Stomach smooth muscle (tissue), 2 donors: ENCODE measurements at regions not wholly inside any gene's neighbourhood (a gene's known extent, or its start where the extent isn't known, plus 50 kb on each side); places are given as distances from the start of the nearest gene placed in this dataset.
A peak's percentile ranks its signal among the peaks of the same experiment; 100 is the strongest.

ENCODE experiments used
- H3K27ac ChIP-seq: one replicate; pipeline ENCODE4 v1.7.0; 2013; ENCODE audit warnings: mild to moderate bottlenecking, low read length, inconsistent platforms
- H3K27me3 ChIP-seq, 2 donors: one replicate each; pipeline ENCODE4 v1.7.0; 2013; ENCODE audit warnings: low read length in 2 of 2; ENCODE audit not compliant: insufficient read depth in 2 of 2, control insufficient read depth in 1 of 2
- H3K36me3 ChIP-seq, 2 donors: one replicate each; pipeline ENCODE4 v1.7.0; 2013; ENCODE audit warnings: low read length in 2 of 2; ENCODE audit not compliant: control insufficient read depth in 2 of 2, insufficient read depth in 2 of 2
- H3K4me1 ChIP-seq: one replicate; pipeline ENCODE4 v1.7.0; 2013; ENCODE audit warnings: low read length; ENCODE audit not compliant: control insufficient read depth, insufficient read depth
- H3K4me3 ChIP-seq, 2 donors: one replicate each; pipeline ENCODE4 v1.7.0; 2013; ENCODE audit warnings: low read length in 2 of 2
- H3K9ac ChIP-seq, 2 donors: one replicate each; pipeline ENCODE4 v1.7.0; 2013; ENCODE audit warnings: low read length in 2 of 2, mild to moderate bottlenecking in 1 of 2
- H3K9me3 ChIP-seq, 2 donors: one replicate each; pipeline ENCODE4 v1.7.0; 2013; ENCODE audit warnings: low read length in 2 of 2; ENCODE audit not compliant: control insufficient read depth in 2 of 2
- donor health status: healthy.
- donor health status: Pancreatic carcinoma.

GRCh38 chr4:174152717-174153466 lies 130.6 kb downstream of the FBXO8 start:
- H3K27ac ChIP-seq: peak overlapping the region; percentile 78
- peaks cover 6% of the 10 kb centered on the region for H3K4me1 ChIP-seq
- H3K9me3 ChIP-seq: no peaks in the 10 kb centered on the region
- H3K27me3 ChIP-seq: no peaks in the 10 kb centered on the region
- peak overlapping the region; percentile 30 to 45 for H3K9ac ChIP-seq
- no peaks in the 10 kb centered on the region for H3K36me3 ChIP-seq
- H3K4me3 ChIP-seq: peak overlapping the region; percentile 23 to 42

GRCh38 chr4:174147863-174148262 lies 135.6 kb downstream of the FBXO8 start:
- Histone ChIP-seq H3K27me3 (no peaks in the 10 kb centered on the region), H3K9me3 (no peaks in the 10 kb centered on the region), H3K4me1 (peaks cover 18% of the 10 kb centered on the region), H3K27ac (peak overlapping the region; percentile 73), H3K9ac (peak overlapping the region; percentile 0 to 1), H3K36me3 (no peaks in the 10 kb centered on the region), H3K4me3 (peak overlapping the region in 1 of 2 donors; percentile 44)

GRCh38 chr4:174144106-174144505 lies 139.4 kb downstream of the FBXO8 start:
- Histone ChIP-seq H3K4me3 (peak overlapping the region in 1 of 2 donors; percentile 4), H3K27ac (peak overlapping the region; percentile 46), H3K9me3 (no peaks in the 10 kb centered on the region), H3K4me1 (peaks cover 12% of the 10 kb centered on the region), H3K36me3 (no peaks in the 10 kb centered on the region), H3K9ac (peak overlapping the region in 1 of 2 donors; percentile 9), H3K27me3 (no peaks in the 10 kb centered on the region)

DNA sequence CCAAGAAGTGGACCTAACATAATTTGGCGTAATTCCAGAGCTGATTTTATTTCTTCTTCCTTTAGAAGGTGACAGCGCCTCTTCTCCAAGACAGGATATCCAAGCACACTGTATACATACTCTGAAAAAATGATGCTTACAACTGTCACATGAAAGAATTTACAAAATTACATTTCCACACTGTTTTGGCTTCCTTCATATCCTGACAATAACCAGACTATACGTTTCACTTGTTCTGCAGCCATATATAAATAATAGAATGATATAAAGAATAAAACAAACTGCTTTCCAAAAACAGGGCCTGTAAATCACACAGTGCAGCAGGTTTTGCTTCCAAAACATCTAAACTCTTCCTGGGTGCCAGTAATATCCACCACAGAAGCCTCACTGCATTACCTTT lies 141.6 kb downstream of the FBXO8 start:
- no peak overlapping the region for H3K27ac ChIP-seq
- no peaks in the 10 kb centered on the region for H3K36me3 ChIP-seq
- H3K4me3 ChIP-seq: no peak overlapping the region
- no peak overlapping the region for H3K9ac ChIP-seq
- H3K4me1 ChIP-seq: peaks cover 5% of the 10 kb centered on the region
- H3K9me3 ChIP-seq: no peaks in the 10 kb centered on the region
- H3K27me3 ChIP-seq: no peaks in the 10 kb centered on the region

DNA sequence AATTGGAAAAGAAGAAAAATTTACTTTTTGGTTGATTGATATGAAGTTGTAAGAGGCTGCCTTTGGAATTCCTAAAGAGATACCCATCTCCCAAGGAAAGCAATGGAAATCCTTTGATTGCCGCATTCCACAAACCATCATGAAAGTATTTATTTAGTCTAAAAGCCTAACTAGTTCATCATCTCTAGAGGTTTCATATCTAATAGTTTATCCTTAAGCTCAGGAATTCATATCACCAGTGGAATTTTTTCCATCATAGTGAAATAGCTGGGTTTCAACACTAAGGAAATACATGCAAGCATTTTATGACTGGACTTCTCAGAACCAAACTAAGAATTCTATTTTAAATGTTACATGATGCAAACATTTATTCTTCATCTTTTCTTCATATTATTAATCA lies 144.9 kb downstream of the FBXO8 start:
- Histone ChIP-seq H3K4me3 (no peak overlapping the region), H3K9me3 (no peaks in the 10 kb centered on the region), H3K9ac (no peak overlapping the region), H3K27me3 (no peaks in the 10 kb centered on the region), H3K36me3 (no peaks in the 10 kb centered on the region), H3K4me1 (no peaks in the 10 kb centered on the region), H3K27ac (no peak overlapping the region)

DNA sequence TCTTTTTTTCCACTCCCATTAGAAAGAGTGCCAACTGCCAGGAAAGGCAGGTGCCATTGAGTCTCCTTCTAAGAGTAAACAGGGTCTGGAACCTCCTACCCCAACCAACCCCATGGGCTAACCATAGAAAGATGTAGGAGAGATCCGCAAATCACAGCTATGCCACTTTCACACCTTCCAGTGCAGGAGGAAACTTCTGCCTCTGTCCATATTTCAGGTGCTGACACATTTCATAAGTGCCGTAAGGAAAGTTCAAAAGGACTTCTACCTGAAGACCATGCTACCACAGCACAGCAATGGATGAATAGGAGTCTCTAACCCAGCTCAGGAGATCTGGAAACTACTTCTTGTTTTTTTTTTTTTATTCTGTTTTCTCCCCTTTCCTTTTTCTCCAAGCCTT lies 145.8 kb downstream of the FBXO8 start:
- H3K27ac ChIP-seq: peak overlapping the region; percentile 59
- no peaks in the 10 kb centered on the region for H3K4me1 ChIP-seq
- no peaks in the 10 kb centered on the region for H3K36me3 ChIP-seq
- H3K9me3 ChIP-seq: no peaks in the 10 kb centered on the region
- no peaks in the 10 kb centered on the region for H3K27me3 ChIP-seq
- H3K9ac ChIP-seq: no peak overlapping the region
- H3K4me3 ChIP-seq: no peak overlapping the region

DNA sequence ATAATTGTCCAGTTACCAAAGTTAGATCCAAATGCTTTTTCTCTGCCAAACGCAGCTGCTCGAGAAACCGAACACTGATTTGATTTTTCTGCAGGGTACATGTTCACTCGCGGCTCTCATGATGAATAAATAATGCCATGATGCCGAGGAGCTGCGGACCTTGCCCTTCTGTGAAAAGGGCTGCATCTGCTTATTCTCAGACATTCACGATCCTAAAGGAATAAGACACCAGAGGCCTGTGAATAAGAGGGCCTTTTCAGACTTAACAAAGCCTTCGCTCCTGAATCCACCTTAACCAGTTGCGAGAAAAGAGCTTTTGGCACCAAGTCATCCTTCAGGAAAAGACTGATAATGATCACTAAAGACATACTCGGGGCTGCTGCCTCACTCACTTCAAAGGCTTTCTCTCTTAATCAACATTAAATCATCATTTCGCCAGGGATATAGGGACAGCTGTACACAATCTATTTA lies 147.5 kb downstream of the FBXO8 start:
- peak overlapping the region; percentile 60 to 77 for H3K9ac ChIP-seq
- H3K4me3 ChIP-seq: peak overlapping the region; percentile 51 to 65
- no peaks in the 10 kb centered on the region for H3K36me3 ChIP-seq
- no peaks in the 10 kb centered on the region for H3K27me3 ChIP-seq
- H3K9me3 ChIP-seq: no peaks in the 10 kb centered on the region
- H3K27ac ChIP-seq: peak overlapping the region; percentile 84
- no peaks in the 10 kb centered on the region for H3K4me1 ChIP-seq

DNA sequence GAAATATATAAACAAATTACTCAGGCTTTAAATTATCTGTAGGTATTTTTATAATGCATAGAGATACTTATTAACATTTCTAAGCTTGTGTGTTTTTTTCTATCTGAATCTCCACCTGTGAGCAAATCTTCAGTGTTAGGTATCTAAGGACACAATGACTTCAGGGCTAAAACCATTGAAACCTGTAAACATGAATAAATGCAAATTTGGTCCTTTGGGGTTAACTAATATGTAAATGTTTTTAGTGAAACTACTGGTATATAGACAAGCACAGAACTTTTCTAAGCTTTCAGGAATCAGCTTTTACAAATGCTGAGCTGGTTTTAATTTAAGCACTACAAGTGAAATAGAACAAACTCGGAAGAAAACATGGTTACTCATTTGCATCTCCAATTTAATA lies 147.9 kb downstream of the FBXO8 start:
- no peaks in the 10 kb centered on the region for H3K4me1 ChIP-seq
- H3K9me3 ChIP-seq: no peaks in the 10 kb centered on the region
- no peaks in the 10 kb centered on the region for H3K27me3 ChIP-seq
- H3K4me3 ChIP-seq: peak overlapping the region; percentile 51 to 65
- H3K36me3 ChIP-seq: no peaks in the 10 kb centered on the region
- H3K27ac ChIP-seq: peak overlapping the region; percentile 84
- peak overlapping the region; percentile 60 to 77 for H3K9ac ChIP-seq

DNA sequence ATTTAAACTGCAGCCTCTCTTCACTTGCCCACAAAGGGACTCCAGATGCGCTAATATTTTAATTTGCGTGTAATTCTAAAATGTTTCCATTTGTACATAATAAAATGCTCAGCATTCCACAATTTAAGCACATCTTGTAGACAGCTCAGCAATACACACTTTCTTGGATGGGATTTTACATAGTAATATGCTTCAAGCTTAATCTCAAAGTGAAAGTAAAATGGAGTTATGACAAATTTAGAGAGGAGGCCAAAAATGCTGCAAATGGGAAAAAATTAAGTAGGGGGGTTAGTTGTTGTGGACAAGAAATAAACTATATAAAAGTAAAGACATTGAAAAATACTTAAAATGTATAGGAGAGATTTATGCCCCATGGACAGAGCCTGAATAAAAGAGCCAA lies 149.1 kb downstream of the FBXO8 start:
- H3K4me1 ChIP-seq: no peaks in the 10 kb centered on the region
- peak overlapping the region; percentile 84 for H3K27ac ChIP-seq
- H3K9me3 ChIP-seq: no peaks in the 10 kb centered on the region
- H3K9ac ChIP-seq: peak overlapping the region; percentile 54 to 62
- H3K36me3 ChIP-seq: no peaks in the 10 kb centered on the region
- no peaks in the 10 kb centered on the region for H3K27me3 ChIP-seq
- H3K4me3 ChIP-seq: peak overlapping the region; percentile 62 to 66

DNA sequence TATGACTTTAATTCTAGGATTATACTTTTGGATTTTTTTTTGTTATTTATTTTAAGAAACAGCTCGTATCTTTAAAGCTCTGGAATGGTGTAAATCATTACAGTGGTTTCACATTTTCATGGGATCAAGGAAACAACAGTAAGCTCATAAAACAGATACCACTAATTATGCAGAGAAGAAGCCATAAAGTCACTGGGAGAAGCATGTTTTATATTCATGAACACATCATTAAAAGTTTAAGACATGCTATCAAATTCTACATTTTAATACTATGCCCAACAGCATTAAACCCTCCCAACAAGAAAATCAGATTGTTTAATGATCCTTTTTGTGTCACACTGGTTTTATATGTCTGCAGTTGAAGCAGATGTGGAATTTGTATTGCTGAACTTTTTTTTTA lies 149.9 kb downstream of the FBXO8 start:
- no peaks in the 10 kb centered on the region for H3K4me1 ChIP-seq
- no peaks in the 10 kb centered on the region for H3K36me3 ChIP-seq
- H3K27me3 ChIP-seq: no peaks in the 10 kb centered on the region
- H3K4me3 ChIP-seq: peak overlapping the region in 1 of 2 donors; percentile 33
- H3K27ac ChIP-seq: no peak overlapping the region
- peak overlapping the region in 1 of 2 donors; percentile 54 for H3K9ac ChIP-seq
- H3K9me3 ChIP-seq: no peaks in the 10 kb centered on the region

- no peak overlapping the region for H3K27ac ChIP-seq
- no peaks in the 10 kb centered on the region for H3K36me3 ChIP-seq
- peak overlapping the region in 1 of 2 donors; percentile 28 for H3K4me3 ChIP-seq
- no peaks in the 10 kb centered on the region for H3K27me3 ChIP-seq
- H3K4me1 ChIP-seq: no peaks in the 10 kb centered on the region
- H3K9me3 ChIP-seq: no peaks in the 10 kb centered on the region
- H3K9ac ChIP-seq: no peak overlapping the region
Observed at GRCh38 chr4:174131901-174132300, 151.6 kb downstream of the FBXO8 start.
